ENCODE measurements at regions not wholly inside any gene's neighbourhood (a gene's known extent, or its start where the extent isn't known, plus 50 kb on each side); places are given as distances from the start of the nearest gene placed in this dataset.

DNA sequence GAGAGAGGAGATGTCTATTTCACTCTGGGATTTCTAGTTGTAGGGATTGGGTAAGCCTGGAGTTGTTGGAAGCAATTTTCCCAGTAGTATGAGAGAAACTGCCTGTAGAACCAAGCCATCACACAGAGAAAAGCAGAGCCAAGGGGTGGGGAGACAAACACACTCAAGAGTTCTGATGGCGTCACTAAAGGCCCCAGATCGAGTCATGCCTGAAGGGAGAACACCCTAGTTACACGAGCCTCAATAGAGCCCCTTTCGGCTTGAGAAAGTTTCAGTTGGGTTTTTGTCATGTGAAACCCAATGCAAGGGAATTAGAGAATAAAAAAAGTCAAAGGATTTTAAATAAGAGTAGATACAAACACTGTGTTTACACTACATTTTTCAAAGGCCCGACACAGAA, 66.1 kb upstream of the PFN2 start:
- Histone ChIP-seq H3K36me3 (ENCODE audit: control insufficient read depth, insufficient read depth, low read length) (no peaks in the 10 kb centered on the region), H3K9ac (ENCODE audit: insufficient read depth in 1 of 2, low read depth in 2 of 2, low read length in 2 of 2) (no peak overlapping the region), H3K79me2 (ENCODE audit: control insufficient read depth, insufficient read depth, low read length) (no peaks in the 10 kb centered on the region), H4K20me1 (replicated peaks; ENCODE audit: control insufficient read depth, insufficient read depth, low read length) (no peaks in the 10 kb centered on the region), H3K27me3 (ENCODE audit: control insufficient read depth in 2 of 2, insufficient read depth in 2 of 2, low read length in 2 of 2) (peaks cover 2 to 5% of the 10 kb centered on the region in 2 experiments; a peak in 3 of 5 replicates), H3K4me2 (ENCODE audit: insufficient read depth, low read length) (no peak overlapping the region), H3K27ac (ENCODE audit: extremely low read depth, low read depth, low read length) (no peak overlapping the region), H3K4me1 (replicated peaks in 1 of 2; ENCODE audit: control insufficient read depth in 2 of 2, insufficient read depth in 2 of 2, low read length in 2 of 2) (no peaks in the 10 kb centered on the region), H2AFZ (ENCODE audit: low read depth, low read length) (no peak overlapping the region), H3K9me1 (ENCODE audit: control insufficient read depth, insufficient read depth, low read length) (no peaks in the 10 kb centered on the region), H3K9me3 (replicated peaks; ENCODE audit: control insufficient read depth, insufficient read depth, low read depth, low read length) (no peaks in the 10 kb centered on the region), H3K4me3 (no peak overlapping the region)
- ChIA-PET POLR2A (no interaction called here), CTCF (ENCODE audit: low intra/inter-chr PET ratio) (no interaction called here)
- TF ChIP-seq SMARCB1 (IDR thresholded peaks at IDR 0.05; ENCODE audit: insufficient read length, low read depth) (no peak), RBM14 (IDR thresholded peaks at IDR 0.05; ENCODE audit: borderline replicate concordance, insufficient read depth, low read depth, low read length) (no peak), U2AF2 (optimal IDR thresholded peaks at IDR 0.05; ENCODE audit: low read depth, low read length) (no peak), MXI1 (IDR thresholded peaks at IDR 0.05; ENCODE audit: low read depth, low read length) (no peak), POLR2B (IDR thresholded peaks at IDR 0.05; ENCODE audit: low read depth, partially characterized antibody) (no peak), YBX1 (IDR thresholded peaks at IDR 0.05) (no peak), CHD1 (IDR thresholded peaks at IDR 0.05; ENCODE audit: low read length) (no peak), ASH1L (IDR thresholded peaks at IDR 0.05; ENCODE audit: borderline replicate concordance, low read depth, partially characterized antibody) (no peak), CAMTA2 (CRISPR knock-in tag; conservative IDR thresholded peaks at IDR 0.05) (no peak), MCM2 (IDR thresholded peaks at IDR 0.05; ENCODE audit: low read depth) (no peak), SRSF9 (IDR thresholded peaks at IDR 0.05; ENCODE audit: borderline replicate concordance, low read depth, low read length) (no peak), DDX20 (tag; IDR thresholded peaks at IDR 0.05; ENCODE audit: low read depth) (no peak)
- TF ChIP-seq, protein P1, sequence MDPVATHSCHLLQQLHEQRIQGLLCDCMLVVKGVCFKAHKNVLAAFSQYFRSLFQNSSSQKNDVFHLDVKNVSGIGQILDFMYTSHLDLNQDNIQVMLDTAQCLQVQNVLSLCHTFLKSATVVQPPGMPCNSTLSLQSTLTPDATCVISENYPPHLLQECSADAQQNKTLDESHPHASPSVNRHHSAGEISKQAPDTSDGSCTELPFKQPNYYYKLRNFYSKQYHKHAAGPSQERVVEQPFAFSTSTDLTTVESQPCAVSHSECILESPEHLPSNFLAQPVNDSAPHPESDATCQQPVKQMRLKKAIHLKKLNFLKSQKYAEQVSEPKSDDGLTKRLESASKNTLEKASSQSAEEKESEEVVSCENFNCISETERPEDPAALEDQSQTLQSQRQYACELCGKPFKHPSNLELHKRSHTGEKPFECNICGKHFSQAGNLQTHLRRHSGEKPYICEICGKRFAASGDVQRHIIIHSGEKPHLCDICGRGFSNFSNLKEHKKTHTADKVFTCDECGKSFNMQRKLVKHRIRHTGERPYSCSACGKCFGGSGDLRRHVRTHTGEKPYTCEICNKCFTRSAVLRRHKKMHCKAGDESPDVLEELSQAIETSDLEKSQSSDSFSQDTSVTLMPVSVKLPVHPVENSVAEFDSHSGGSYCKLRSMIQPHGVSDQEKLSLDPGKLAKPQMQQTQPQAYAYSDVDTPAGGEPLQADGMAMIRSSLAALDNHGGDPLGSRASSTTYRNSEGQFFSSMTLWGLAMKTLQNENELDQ (CRISPR knock-in tag; IDR thresholded peaks at IDR 0.05; ENCODE audit: borderline replicate concordance) = no peak
- TF ChIP-seq, protein P2, sequence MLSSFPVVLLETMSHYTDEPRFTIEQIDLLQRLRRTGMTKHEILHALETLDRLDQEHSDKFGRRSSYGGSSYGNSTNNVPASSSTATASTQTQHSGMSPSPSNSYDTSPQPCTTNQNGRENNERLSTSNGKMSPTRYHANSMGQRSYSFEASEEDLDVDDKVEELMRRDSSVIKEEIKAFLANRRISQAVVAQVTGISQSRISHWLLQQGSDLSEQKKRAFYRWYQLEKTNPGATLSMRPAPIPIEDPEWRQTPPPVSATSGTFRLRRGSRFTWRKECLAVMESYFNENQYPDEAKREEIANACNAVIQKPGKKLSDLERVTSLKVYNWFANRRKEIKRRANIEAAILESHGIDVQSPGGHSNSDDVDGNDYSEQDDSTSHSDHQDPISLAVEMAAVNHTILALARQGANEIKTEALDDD (IDR thresholded peaks at IDR 0.05) = no peak
- no TSS peak for BruUV-seq (replicated peaks)
- in situ Hi-C loops (cut with MboI) (no loop called here), intact Hi-C loops (cut with micrococcal nuclease) (no loop called here)
- no peak for DNase-seq (ENCODE audit: extremely low read depth in 1 of 4, low spot score in 3 of 4)
- WGBS (ENCODE audit: insufficient coverage, low coverage, missing lambda C conversion rate) = 0% methylated on average over 5 of the region's 5 CpGs
- ATAC-seq = no peak
- no peak for FAIRE-seq
